K562 (cell line): ENCODE measurements at regions not wholly inside any gene's neighbourhood (a gene's known extent, or its start where the extent isn't known, plus 50 kb on each side); places are given as distances from the start of the nearest gene placed in this dataset.

Source experiments
- ATAC-seq: fragments of 200-7000 bp; cut with Tn5 transposase; 3 replicates; pipeline ENCODE4 v1.9.1; 2020; ENCODE audit warnings: moderate library complexity
- BruUV-seq: library from RNA; stranded (reverse); fragments of 400-500 nt; replicated peaks from 2 replicates; lab custom pipeline; 2021; lab: Mats Ljungman, UMichigan
- CTCF ChIA-PET: fragments of 300-600 bp; formaldehyde crosslinking; extraction: SDS; loops from one replicate; lab custom pipeline; 2021; ENCODE audit warnings: low intra/inter-chr PET ratio; lab: Yijun Ruan, JAX
- POLR2A ChIA-PET: fragments of 300-600, 350-650 bp; sonication (Branson Sonifier 250); formaldehyde crosslinking; extraction: SDS; loops from one replicate; lab custom pipeline; 2021; ENCODE audit warnings: antibody characterized with exemption, inconsistent platforms; lab: Yijun Ruan, JAX
- DNase-seq, 4 experiments: peaks; one replicate each; pipeline versions ENCODE4 v3.0.0 to v3.0.0-alpha.2; 2011 to 2018; ENCODE audit warnings: low spot score in 3 of 4, mixed read lengths in 3 of 4; ENCODE audit errors: extremely low read depth in 1 of 4
- FAIRE-seq: peaks from 2 replicates; lab custom pipeline; 2011; peaks lifted over from hg19 to GRCh38; lab: Jason Lieb, UNC
- H2AFZ ChIP-seq: 2 replicates; pipeline ENCODE4 v1.6.0; 2011; ENCODE audit warnings: low read depth, low read length, control low read depth, inconsistent platforms
- H3K27ac ChIP-seq: fragments of 200-600 bp; 3 replicates; pipeline ENCODE4 v1.8.0; 2011; ENCODE audit warnings: low read depth, mild to moderate bottlenecking, control low read depth, inconsistent platforms, low read length, moderate library complexity, mixed read lengths; ENCODE audit errors: extremely low read depth
- H3K27me3 ChIP-seq, 2 experiments: fragments of 300-600 bp in 1 of 2; 2 replicates in 1 of 2; 3 replicates in 1 of 2; pipeline versions ENCODE4 v1.6.0 to v1.8.0; 2011; ENCODE audit warnings: inconsistent platforms in 2 of 2, low read length in 2 of 2, mild to moderate bottlenecking in 1 of 2, mixed read lengths in 1 of 2, moderate library complexity in 1 of 2; ENCODE audit not compliant: control insufficient read depth in 2 of 2, insufficient read depth in 2 of 2
- H3K36me3 ChIP-seq: fragments of 300-600 bp; 3 replicates; pipeline ENCODE4 v1.8.0; 2011; ENCODE audit warnings: mild to moderate bottlenecking, low read length, inconsistent platforms; ENCODE audit not compliant: control insufficient read depth, insufficient read depth
- H3K4me1 ChIP-seq, 2 experiments: fragments of 200-600 bp in 1 of 2; replicated peaks in 1 of 2; 2 replicates in 1 of 2; 3 replicates in 1 of 2; pipeline versions ENCODE4 v1.5.1 to v1.8.0; 2011; ENCODE audit warnings: inconsistent platforms in 2 of 2, low read length in 2 of 2, mild to moderate bottlenecking in 1 of 2, mixed read lengths in 1 of 2, moderate library complexity in 1 of 2; ENCODE audit not compliant: control insufficient read depth in 2 of 2, insufficient read depth in 2 of 2
- H3K4me2 ChIP-seq: 2 replicates; pipeline ENCODE4 v1.6.1; 2011; ENCODE audit warnings: low read length, control low read depth, inconsistent platforms, mixed read lengths; ENCODE audit not compliant: insufficient read depth
- H3K4me3 ChIP-seq: fragments of 200-600 bp; sonication (generic), shearing (Covaris generic); 2 replicates; pipeline ENCODE4 v1.5.1; 2016; ENCODE audit warnings: control low read depth, inconsistent platforms
- H3K79me2 ChIP-seq: fragments of 200-600 bp; 3 replicates; pipeline ENCODE4 v1.8.0; 2011; ENCODE audit warnings: low read length, inconsistent platforms; ENCODE audit not compliant: control insufficient read depth, insufficient read depth
- H3K9ac ChIP-seq, 2 experiments: 2 replicates each; pipeline versions ENCODE4 v1.6.0 to v1.6.1; 2011; ENCODE audit warnings: low read depth in 2 of 2, low read length in 2 of 2, control low read depth in 1 of 2, inconsistent platforms in 1 of 2, mild to moderate bottlenecking in 1 of 2, mixed read lengths in 1 of 2; ENCODE audit not compliant: insufficient read depth in 1 of 2
- H3K9me1 ChIP-seq: one replicate; pipeline ENCODE4 v1.6.0; 2011; ENCODE audit warnings: inconsistent platforms, mild to moderate bottlenecking, low read length, moderate library complexity; ENCODE audit not compliant: control insufficient read depth, insufficient read depth
- H3K9me3 ChIP-seq: replicated peaks from 2 replicates; pipeline ENCODE4 v1.5.1; 2011; ENCODE audit warnings: low read depth, low read length, inconsistent platforms; ENCODE audit not compliant: control insufficient read depth, insufficient read depth
- H4K20me1 ChIP-seq: replicated peaks from 2 replicates; pipeline ENCODE4 v1.6.1; 2011; ENCODE audit warnings: low read length, inconsistent platforms, mixed read lengths; ENCODE audit not compliant: control insufficient read depth, insufficient read depth
- BRF1 ChIP-seq: IDR thresholded peaks from 3 replicates; pipeline ENCODE4 v1.6.1; 2011; ENCODE audit warnings: borderline replicate concordance, mild to moderate bottlenecking; ENCODE audit not compliant: insufficient read length; ENCODE audit errors: extremely low read depth
- CBX8 ChIP-seq: fragments of 200-600 bp; sonication (generic); IDR thresholded peaks from 2 replicates; pipeline ENCODE4 v1.6.1; 2012; ENCODE audit warnings: borderline replicate concordance, mixed run types, low read depth, mild to moderate bottlenecking, moderate library complexity, mixed read lengths, low read length, control low read depth, inconsistent platforms; ENCODE audit not compliant: poor library complexity, severe bottlenecking; ENCODE audit errors: extremely low read depth
- CCAR2 ChIP-seq: fragments of 200-400 bp; formaldehyde crosslinking; IDR thresholded peaks from 2 replicates; pipeline ENCODE4 v1.6.1; 2017; ENCODE audit warnings: mild to moderate bottlenecking, low read depth, low read length
- ETV6 ChIP-seq, 3 experiments: fragments of 150-350 bp in 1 of 3; sonication (generic) in 1 of 3; formaldehyde crosslinking in 1 of 3; IDR thresholded peaks; 2 replicates each; pipeline versions ENCODE4 v1.6.1 to v1.8.0; 2014 to 2022; ENCODE audit warnings: borderline replicate concordance in 2 of 3, low read depth in 2 of 3, antibody characterized with exemption in 1 of 3, low read length in 1 of 3, mild to moderate bottlenecking in 1 of 3, missing genetic modification reagents in 1 of 3
- NCOA2 ChIP-seq, 2 experiments: fragments of 450-650 bp; IDR thresholded peaks; 2 replicates each; pipeline ENCODE4 v1.6.1; 2018; ENCODE audit warnings: mild to moderate bottlenecking in 2 of 2, moderate library complexity in 1 of 2; ENCODE audit not compliant: partially characterized antibody in 2 of 2
- NFIX ChIP-seq: fragments of 250-450 bp; sonication (Bioruptor Pico); IDR thresholded peaks from 2 replicates; pipeline ENCODE4 v1.4.0; 2020; ENCODE audit warnings: low read depth, mild to moderate bottlenecking, moderate library complexity
- POLR2AphosphoS5 ChIP-seq: IDR thresholded peaks from 2 replicates; pipeline ENCODE4 v1.6.1; 2011; ENCODE audit warnings: mild to moderate bottlenecking, low read depth, low read length, moderate library complexity; ENCODE audit not compliant: control insufficient read depth, insufficient read depth
- SETDB1 ChIP-seq: IDR thresholded peaks from one replicate; pipeline ENCODE4 v1.6.1; 2012; ENCODE audit warnings: low read length, control low read depth, inconsistent platforms
- SIN3A ChIP-seq, 2 experiments: fragments of 150-350 bp in 1 of 2; IDR thresholded peaks; 2 replicates each; pipeline ENCODE4 v1.6.1; 2011 to 2016; ENCODE audit warnings: borderline replicate concordance in 2 of 2, low read depth in 2 of 2, low read length in 2 of 2, mild to moderate bottlenecking in 2 of 2, moderate library complexity in 2 of 2; ENCODE audit not compliant: control insufficient read depth in 1 of 2
- TCF7 ChIP-seq: sonication (generic); IDR thresholded peaks from 2 replicates; pipeline ENCODE4 v1.6.1; 2016; ENCODE audit warnings: antibody characterized with exemption, borderline replicate concordance
- WGBS: fragments of 100-300 bp; shearing (Covaris generic); methylation state at CpG from one replicate; pipeline ENCODE4 v1.1.6; 2016; ENCODE audit warnings: low coverage, mixed read lengths; ENCODE audit not compliant: insufficient coverage; ENCODE audit errors: missing lambda C conversion rate; 5-methylcytosine and 5-hydroxymethylcytosine counted together
- in situ Hi-C: fragments of 300-500 bp; cut with MboI; formaldehyde crosslinking; loops from 4 replicates; pipeline ENCODE4 v1.15.0; 2018; ENCODE audit warnings: inconsistent platforms, mixed read lengths
- intact Hi-C: fragments of 100-400 bp; cut with micrococcal nuclease; formaldehyde crosslinking; loops from 2 replicates; pipeline ENCODE4 v1.14.2; 2022
- TF ChIP-seq, protein P1 (sequence below), 2 experiments: fragments of 450-650 bp; IDR thresholded peaks; 2 replicates each; pipeline ENCODE4 v1.6.1; 2016

DNA sequence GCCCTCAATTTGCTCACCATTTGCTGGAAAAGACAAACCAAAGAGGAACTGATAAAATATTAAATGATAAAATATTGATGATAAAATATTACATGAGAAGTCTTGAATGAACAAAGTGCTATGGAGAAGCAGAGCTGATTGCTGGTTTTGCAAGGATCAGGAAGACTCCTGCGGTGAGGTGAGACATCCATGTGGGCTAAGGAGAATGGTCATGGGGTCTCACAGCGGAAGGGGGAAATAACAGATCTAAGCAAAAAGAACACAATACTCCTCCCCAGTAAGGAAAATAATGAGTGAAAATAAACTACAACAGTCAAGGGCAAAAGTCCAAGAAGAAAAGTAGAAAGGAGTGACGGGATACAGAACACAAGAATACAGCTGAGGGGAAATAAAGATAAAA lies 146.8 kb downstream of the LURAP1L start:
- CTCF ChIA-PET = no interaction called here
- Histone ChIP-seq H3K9me3 (no peaks in the 10 kb centered on the region), H3K4me3 (no peak overlapping the region), H3K9ac (no peak overlapping the region), H3K4me1 (no peaks in the 10 kb centered on the region), H2AFZ (no peak overlapping the region), H3K79me2 (no peaks in the 10 kb centered on the region), H4K20me1 (no peaks in the 10 kb centered on the region), H3K27me3 (no peaks in the 10 kb centered on the region), H3K9me1 (no peaks in the 10 kb centered on the region)
- ATAC-seq (no peak), FAIRE-seq (no peak), DNase-seq (no peak)
- WGBS = 0% methylated on average over 3 of the region's 3 CpGs
- in situ Hi-C loops (no loop called here), intact Hi-C loops (no loop called here)
- POLR2A ChIA-PET = no interaction called here
- BruUV-seq = no TSS peak
- no peak for TF ChIP-seq BRF1
- TF ChIP-seq ETV6 (IDR thresholded peaks at IDR 0.05; ENCODE audit: borderline replicate concordance in 1 of 2, low read depth in 2 of 2, low read length in 1 of 2) = no peak
- no peak for TF ChIP-seq ETV6 (CRISPR knock-in tag; IDR thresholded peaks at IDR 0.05; ENCODE audit: borderline replicate concordance)
- TF ChIP-seq, all 486 proteins: peak for 0
- no peak overlapping the region for H3K27ac ChIP-seq
- H3K4me2 ChIP-seq = no peak overlapping the region
- H3K36me3 ChIP-seq = no peaks in the 10 kb centered on the region

DNA sequence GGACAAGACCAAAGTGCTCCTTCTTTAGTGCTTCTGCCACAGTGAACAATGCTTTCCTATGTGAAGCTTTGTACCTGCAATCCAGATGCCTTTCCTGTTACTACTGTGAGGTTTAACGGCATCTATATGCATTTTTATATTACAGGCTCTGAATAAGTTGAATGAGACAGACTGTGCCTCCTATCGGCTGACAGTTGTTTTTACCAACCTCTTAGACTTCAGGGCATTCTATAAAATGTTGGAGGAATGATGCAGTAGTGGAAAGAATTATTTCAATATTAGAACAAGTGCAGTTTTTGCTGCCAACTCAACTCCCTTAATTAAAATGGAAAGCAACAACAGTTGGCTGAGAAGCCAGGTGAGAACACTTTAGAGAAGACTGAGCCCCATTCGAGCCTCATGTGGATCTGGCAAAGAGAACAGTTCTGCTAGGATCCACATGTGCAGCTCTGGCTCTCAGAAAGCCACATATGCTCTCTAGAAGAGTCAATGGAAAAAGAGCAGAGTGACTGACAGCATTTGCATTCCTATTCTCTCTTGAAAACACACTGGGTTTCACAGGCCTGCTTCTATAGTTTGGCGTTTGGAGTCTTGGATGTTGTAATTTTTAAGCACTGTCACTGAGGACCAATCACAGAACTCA lies 147.5 kb downstream of the LURAP1L start:
- Histone ChIP-seq H3K4me1 (no peaks in the 10 kb centered on the region), H3K27ac (no peak overlapping the region), H2AFZ (no peak overlapping the region), H3K79me2 (no peaks in the 10 kb centered on the region), H3K27me3 (no peaks in the 10 kb centered on the region), H3K4me2 (no peak overlapping the region), H3K4me3 (no peak overlapping the region), H3K9ac (no peak overlapping the region), H3K36me3 (no peaks in the 10 kb centered on the region), H4K20me1 (no peaks in the 10 kb centered on the region), H3K9me3 (no peaks in the 10 kb centered on the region), H3K9me1 (no peaks in the 10 kb centered on the region)
- intact Hi-C loops (no loop called here), in situ Hi-C loops (no loop called here)
- no TSS peak for BruUV-seq
- 0% methylated on average over 4 of the region's 4 CpGs for WGBS
- ChIA-PET POLR2A (no interaction called here), CTCF (no interaction called here)
- TF ChIP-seq SIN3A (IDR thresholded peaks at IDR 0.05; ENCODE audit: borderline replicate concordance in 2 of 2, control insufficient read depth in 1 of 2, low read depth in 2 of 2, low read length in 2 of 2) = no peak
- TF ChIP-seq SETDB1 = no peak
- no peak for TF ChIP-seq NCOA2 (IDR thresholded peaks at IDR 0.05; ENCODE audit: partially characterized antibody in 2 of 2)
- TF ChIP-seq CBX8 = no peak
- TF ChIP-seq POLR2AphosphoS5 = no peak
- TF ChIP-seq, protein P1, sequence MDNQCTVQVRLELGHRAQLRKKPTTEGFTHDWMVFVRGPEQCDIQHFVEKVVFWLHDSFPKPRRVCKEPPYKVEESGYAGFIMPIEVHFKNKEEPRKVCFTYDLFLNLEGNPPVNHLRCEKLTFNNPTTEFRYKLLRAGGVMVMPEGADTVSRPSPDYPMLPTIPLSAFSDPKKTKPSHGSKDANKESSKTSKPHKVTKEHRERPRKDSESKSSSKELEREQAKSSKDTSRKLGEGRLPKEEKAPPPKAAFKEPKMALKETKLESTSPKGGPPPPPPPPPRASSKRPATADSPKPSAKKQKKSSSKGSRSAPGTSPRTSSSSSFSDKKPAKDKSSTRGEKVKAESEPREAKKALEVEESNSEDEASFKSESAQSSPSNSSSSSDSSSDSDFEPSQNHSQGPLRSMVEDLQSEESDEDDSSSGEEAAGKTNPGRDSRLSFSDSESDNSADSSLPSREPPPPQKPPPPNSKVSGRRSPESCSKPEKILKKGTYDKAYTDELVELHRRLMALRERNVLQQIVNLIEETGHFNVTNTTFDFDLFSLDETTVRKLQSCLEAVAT (IDR thresholded peaks at IDR 0.05) = no peak
- TF ChIP-seq CCAR2 = no peak
- no peak for TF ChIP-seq TCF7
- no peak for TF ChIP-seq NFIX
- FAIRE-seq (no peak), DNase-seq (no peak), ATAC-seq (no peak)
